ENCODE measurements at regions not wholly inside any gene's neighbourhood (a gene's known extent, or its start where the extent isn't known, plus 50 kb on each side); places are given as distances from the start of the nearest gene placed in this dataset.

DNA sequence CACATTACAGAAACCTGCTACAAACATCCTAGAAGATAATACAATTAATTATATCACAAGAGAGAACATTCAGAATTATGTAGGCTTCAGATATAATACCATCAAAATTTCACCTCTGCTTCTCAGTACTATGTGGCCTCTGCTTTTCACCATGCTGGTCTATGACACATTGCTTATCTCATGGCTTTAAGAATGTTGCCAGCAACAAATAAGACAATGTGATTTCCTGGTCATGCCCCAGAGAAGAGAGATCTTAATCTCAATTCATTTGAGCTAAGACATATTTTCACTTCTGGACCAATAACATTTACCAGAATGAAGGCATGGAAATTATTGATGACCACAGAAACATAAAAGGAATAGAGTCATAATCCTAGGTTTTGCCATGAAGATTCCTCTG is 1233.4 kb upstream of the ADGRL3 start:
- TF ChIP-seq POLR2A (IDR thresholded peaks at IDR 0.05): no peak
- TF ChIP-seq, protein P1, sequence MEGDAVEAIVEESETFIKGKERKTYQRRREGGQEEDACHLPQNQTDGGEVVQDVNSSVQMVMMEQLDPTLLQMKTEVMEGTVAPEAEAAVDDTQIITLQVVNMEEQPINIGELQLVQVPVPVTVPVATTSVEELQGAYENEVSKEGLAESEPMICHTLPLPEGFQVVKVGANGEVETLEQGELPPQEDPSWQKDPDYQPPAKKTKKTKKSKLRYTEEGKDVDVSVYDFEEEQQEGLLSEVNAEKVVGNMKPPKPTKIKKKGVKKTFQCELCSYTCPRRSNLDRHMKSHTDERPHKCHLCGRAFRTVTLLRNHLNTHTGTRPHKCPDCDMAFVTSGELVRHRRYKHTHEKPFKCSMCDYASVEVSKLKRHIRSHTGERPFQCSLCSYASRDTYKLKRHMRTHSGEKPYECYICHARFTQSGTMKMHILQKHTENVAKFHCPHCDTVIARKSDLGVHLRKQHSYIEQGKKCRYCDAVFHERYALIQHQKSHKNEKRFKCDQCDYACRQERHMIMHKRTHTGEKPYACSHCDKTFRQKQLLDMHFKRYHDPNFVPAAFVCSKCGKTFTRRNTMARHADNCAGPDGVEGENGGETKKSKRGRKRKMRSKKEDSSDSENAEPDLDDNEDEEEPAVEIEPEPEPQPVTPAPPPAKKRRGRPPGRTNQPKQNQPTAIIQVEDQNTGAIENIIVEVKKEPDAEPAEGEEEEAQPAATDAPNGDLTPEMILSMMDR (IDR thresholded peaks at IDR 0.05): no peak
